Neural cell (in vitro differentiated cells): ENCODE measurements at regions not wholly inside any gene's neighbourhood (a gene's known extent, or its start where the extent isn't known, plus 50 kb on each side); places are given as distances from the start of the nearest gene placed in this dataset.

ENCODE experiments used
- CTCF ChIP-seq: fragments of 450-650 bp; IDR thresholded peaks from 2 replicates; pipeline ENCODE4 v1.5.1; 2014; ENCODE audit warnings: antibody characterized with exemption, mild to moderate bottlenecking, moderate library complexity; ENCODE audit not compliant: poor library complexity, severe bottlenecking
- RAD21 ChIP-seq: fragments of 450-650 bp; conservative IDR thresholded peaks from 2 replicates; pipeline ENCODE4 v1.6.1; 2014; ENCODE audit warnings: antibody characterized with exemption, mild to moderate bottlenecking, moderate library complexity

GRCh38 chr14:36052681-36053080, 123.8 kb downstream of the PTCSC3 start:
- TF ChIP-seq CTCF (no peak), RAD21 (no peak)
